Nephron progenitor cell (in vitro differentiated cells): ENCODE measurements at regions not wholly inside any gene's neighbourhood (a gene's known extent, or its start where the extent isn't known, plus 50 kb on each side); places are given as distances from the start of the nearest gene placed in this dataset.
A peak's percentile ranks its signal among the peaks of the same experiment; 100 is the strongest.

Source experiments
- DNase-seq: peaks from one replicate; pipeline ENCODE4 v3.0.0; 2021
- H3K27ac Mint-ChIP-seq: 2 replicates; pipeline ENCODE4 v1.8.0; 2021; ENCODE audit warnings: mild to moderate bottlenecking, moderate library complexity, mixed read lengths
- H3K27me3 Mint-ChIP-seq: 2 replicates; pipeline ENCODE4 v1.8.0; 2021; ENCODE audit warnings: mild to moderate bottlenecking, low read depth, mixed read lengths; ENCODE audit not compliant: poor library complexity
- H3K36me3 Mint-ChIP-seq: 2 replicates; pipeline ENCODE4 v1.8.0; 2021; ENCODE audit warnings: low read depth, mixed read lengths
- H3K4me1 Mint-ChIP-seq: 2 replicates; pipeline ENCODE4 v1.8.0; 2021; ENCODE audit warnings: mixed read lengths
- H3K4me3 Mint-ChIP-seq: 2 replicates; pipeline ENCODE4 v1.8.0; 2021; ENCODE audit warnings: mild to moderate bottlenecking, moderate library complexity, mixed read lengths
- H3K9me3 Mint-ChIP-seq: 2 replicates; pipeline ENCODE4 v1.8.0; 2021; ENCODE audit warnings: mild to moderate bottlenecking, moderate library complexity, mixed read lengths
- TF ChIP-seq, protein P1 (sequence below): fragments of 200-600 bp; sonication (generic); IDR thresholded peaks from 2 replicates; pipeline ENCODE4 v1.5.0; 2021; ENCODE audit warnings: antibody characterized with exemption

DNA sequence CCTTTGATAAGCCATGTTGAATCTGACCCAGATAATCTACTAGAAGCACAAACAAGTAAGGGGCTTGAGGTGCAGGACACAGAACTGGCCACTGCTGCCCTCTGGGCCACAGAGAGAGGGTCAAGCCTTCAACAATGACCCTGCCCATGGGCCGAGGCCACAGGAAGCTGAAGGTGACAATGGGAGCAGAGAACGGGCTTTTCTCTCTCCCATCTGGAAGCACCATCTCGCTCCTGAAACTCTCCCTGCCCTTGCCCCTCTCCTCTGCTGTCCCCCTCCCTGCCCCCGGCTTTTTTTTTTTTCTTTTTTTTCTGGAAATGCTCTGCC lies 133.1 kb upstream of the DUSP10 start:
- no peak overlapping the region for H3K4me3 Mint-ChIP-seq
- no peaks in the 10 kb centered on the region for H3K27me3 Mint-ChIP-seq
- DNase-seq = no peak
- peaks cover 38% of the 10 kb centered on the region for H3K4me1 Mint-ChIP-seq
- no peaks in the 10 kb centered on the region for H3K36me3 Mint-ChIP-seq
- H3K9me3 Mint-ChIP-seq = no peaks in the 10 kb centered on the region
- no peak overlapping the region for H3K27ac Mint-ChIP-seq
- TF ChIP-seq, protein P1, sequence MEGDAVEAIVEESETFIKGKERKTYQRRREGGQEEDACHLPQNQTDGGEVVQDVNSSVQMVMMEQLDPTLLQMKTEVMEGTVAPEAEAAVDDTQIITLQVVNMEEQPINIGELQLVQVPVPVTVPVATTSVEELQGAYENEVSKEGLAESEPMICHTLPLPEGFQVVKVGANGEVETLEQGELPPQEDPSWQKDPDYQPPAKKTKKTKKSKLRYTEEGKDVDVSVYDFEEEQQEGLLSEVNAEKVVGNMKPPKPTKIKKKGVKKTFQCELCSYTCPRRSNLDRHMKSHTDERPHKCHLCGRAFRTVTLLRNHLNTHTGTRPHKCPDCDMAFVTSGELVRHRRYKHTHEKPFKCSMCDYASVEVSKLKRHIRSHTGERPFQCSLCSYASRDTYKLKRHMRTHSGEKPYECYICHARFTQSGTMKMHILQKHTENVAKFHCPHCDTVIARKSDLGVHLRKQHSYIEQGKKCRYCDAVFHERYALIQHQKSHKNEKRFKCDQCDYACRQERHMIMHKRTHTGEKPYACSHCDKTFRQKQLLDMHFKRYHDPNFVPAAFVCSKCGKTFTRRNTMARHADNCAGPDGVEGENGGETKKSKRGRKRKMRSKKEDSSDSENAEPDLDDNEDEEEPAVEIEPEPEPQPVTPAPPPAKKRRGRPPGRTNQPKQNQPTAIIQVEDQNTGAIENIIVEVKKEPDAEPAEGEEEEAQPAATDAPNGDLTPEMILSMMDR = no peak

DNA sequence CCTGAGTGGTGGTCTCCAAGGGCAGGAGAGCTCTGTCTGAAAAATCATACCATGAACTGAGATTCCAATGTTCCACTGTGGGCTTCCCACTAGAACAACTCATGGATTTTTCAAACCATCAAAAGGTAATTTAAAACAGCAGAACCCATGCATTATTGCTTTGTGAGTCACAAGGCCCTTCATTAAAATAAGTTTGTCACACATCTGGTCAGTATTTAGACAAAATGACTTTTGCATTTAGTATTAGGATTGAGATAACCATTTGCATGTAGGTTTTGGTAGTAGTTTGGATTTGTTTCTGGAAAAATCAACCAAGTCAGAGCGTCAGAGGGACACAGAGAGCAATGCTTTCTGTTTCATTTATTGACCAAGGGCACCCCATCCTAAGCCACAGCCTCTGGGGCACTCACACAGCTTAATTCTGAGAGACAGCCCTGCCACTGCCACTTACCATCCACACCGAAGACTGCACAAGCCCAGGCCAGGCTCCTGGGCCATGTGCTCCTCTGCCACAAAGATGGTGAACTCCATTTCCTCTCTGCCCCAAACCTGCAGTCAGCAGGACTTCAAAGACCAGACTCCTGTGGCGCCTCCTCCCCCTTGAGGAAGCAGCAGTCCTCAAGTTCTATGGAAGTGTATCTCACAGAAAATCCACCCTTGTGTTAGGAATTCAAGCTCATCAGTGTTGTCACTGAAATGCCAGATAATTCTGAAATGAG lies 132.6 kb upstream of the DUSP10 start:
- H3K27me3 Mint-ChIP-seq = no peaks in the 10 kb centered on the region
- H3K36me3 Mint-ChIP-seq = no peaks in the 10 kb centered on the region
- peaks cover 36% of the 10 kb centered on the region for H3K4me1 Mint-ChIP-seq
- no peak for DNase-seq
- no peak overlapping the region for H3K4me3 Mint-ChIP-seq
- no peaks in the 10 kb centered on the region for H3K9me3 Mint-ChIP-seq
- TF ChIP-seq, protein P1 = no peak
- H3K27ac Mint-ChIP-seq = no peak overlapping the region

DNA sequence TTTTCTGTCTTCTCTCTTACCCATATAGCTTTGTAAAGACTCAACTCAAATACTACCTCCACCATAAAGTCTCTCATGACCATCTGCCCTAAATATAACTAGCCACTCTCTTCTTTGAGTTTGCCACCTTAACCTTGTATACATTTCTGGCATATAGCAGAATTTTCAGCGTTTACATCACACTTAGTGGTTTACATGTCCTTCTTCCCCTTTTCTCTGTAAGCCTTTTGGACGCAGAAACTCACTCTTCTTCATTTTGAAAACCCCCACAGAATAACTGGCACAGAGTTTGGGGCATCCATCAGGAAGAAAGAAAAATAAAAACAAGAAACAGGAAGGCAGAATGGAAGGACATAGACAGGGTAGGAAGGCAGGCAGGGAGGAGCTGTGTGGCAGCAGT lies 131.8 kb upstream of the DUSP10 start:
- Mint-ChIP-seq H3K36me3 (no peaks in the 10 kb centered on the region), H3K4me1 (peaks cover 29% of the 10 kb centered on the region), H3K9me3 (no peaks in the 10 kb centered on the region), H3K4me3 (no peak overlapping the region), H3K27me3 (no peaks in the 10 kb centered on the region), H3K27ac (peak overlapping the region; percentile 15)
- no peak for DNase-seq
- TF ChIP-seq, protein P1 = no peak

DNA sequence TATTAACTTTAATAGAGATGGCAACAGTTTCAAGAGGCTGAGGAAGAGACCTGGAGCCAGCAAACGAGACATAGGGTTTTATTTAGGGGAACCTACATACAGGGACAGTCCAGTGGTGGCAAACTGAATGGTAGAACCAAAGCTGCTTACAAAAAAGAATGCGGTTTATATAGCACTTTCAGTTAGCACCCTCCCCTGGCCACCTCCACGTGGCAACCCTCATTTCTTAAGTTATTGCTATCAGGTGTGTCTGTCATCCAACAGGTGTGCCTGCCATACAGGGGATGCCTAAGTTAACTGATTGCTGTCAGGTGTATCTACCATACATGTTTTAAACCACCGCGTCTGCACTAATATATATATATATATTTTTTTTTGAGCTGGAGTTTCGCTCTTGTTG lies 129.2 kb upstream of the DUSP10 start:
- H3K27ac Mint-ChIP-seq = no peak overlapping the region
- no peaks in the 10 kb centered on the region for H3K36me3 Mint-ChIP-seq
- TF ChIP-seq, protein P1 = no peak
- H3K9me3 Mint-ChIP-seq = no peaks in the 10 kb centered on the region
- H3K4me1 Mint-ChIP-seq = peaks cover 22% of the 10 kb centered on the region
- no peaks in the 10 kb centered on the region for H3K27me3 Mint-ChIP-seq
- no peak overlapping the region for H3K4me3 Mint-ChIP-seq
- DNase-seq = no peak

DNA sequence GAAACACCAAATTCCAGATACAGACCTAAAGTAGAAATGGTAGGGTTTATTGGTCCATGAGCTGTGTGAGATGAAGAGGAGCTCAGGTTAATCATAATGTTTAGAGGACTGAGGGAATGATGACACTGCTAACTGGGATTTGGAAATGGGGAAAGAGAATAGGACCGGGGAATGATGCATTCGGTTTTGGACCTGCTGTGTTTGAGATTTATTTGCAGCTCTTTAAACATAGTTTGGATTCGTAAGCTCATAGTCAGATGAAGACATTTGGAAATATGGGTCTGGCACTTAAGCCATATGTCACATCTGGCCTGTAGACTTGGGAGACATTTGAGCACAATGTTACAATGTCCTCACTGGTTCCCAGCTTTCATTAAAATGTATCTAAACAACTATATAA lies 127.9 kb upstream of the DUSP10 start:
- TF ChIP-seq, protein P1 = no peak
- H3K27ac Mint-ChIP-seq = no peak overlapping the region
- H3K9me3 Mint-ChIP-seq = no peaks in the 10 kb centered on the region

DNA sequence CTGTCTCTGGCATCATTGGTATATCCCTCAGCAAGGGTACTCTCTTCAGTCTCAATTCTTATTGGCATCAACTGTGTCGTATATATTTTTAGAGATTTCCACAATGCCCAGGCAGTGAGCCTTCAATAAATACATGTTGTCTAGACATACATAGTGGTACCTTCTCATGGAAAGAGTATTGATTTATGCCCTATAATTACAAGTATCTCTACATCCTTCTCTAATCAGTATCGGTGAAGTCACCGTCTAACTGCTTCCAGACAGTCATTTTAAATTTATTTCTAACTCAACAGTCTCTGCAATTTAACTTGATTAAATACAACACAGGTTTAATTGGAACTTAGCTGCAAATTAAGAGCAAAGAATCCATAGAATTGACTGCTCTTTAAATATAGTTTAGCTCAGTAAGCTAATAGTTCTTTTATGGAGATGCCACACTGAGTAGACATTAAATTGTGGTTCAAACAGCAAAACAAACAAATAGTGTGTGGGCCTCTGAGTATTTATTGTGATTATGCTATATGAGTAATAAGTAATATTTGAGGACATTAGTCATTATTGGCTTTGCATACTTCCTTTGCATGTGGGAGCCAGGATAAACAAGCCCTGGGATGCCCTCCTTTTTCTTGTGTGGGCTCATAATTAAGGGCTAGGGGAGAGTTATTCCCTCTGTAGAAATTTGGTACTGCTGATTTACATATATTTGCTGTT lies 126.9 kb upstream of the DUSP10 start:
- no peaks in the 10 kb centered on the region for H3K36me3 Mint-ChIP-seq

More for the DNA sequence above, 127.9 kb upstream of the DUSP10 start:
- Mint-ChIP-seq H3K4me1 (peaks cover 20% of the 10 kb centered on the region), H3K4me3 (no peak overlapping the region), H3K36me3 (no peaks in the 10 kb centered on the region), H3K27me3 (no peaks in the 10 kb centered on the region)
- DNase-seq = no peak

More for the DNA sequence above, 126.9 kb upstream of the DUSP10 start:
- DNase-seq = no peak
- Mint-ChIP-seq H3K4me3 (no peak overlapping the region), H3K9me3 (no peaks in the 10 kb centered on the region), H3K4me1 (peaks cover 13% of the 10 kb centered on the region), H3K27ac (no peak overlapping the region), H3K27me3 (no peaks in the 10 kb centered on the region)
- TF ChIP-seq, protein P1 = no peak
